ENCODE measurements at regions not wholly inside any gene's neighbourhood (a gene's known extent, or its start where the extent isn't known, plus 50 kb on each side); places are given as distances from the start of the nearest gene placed in this dataset.

DNA sequence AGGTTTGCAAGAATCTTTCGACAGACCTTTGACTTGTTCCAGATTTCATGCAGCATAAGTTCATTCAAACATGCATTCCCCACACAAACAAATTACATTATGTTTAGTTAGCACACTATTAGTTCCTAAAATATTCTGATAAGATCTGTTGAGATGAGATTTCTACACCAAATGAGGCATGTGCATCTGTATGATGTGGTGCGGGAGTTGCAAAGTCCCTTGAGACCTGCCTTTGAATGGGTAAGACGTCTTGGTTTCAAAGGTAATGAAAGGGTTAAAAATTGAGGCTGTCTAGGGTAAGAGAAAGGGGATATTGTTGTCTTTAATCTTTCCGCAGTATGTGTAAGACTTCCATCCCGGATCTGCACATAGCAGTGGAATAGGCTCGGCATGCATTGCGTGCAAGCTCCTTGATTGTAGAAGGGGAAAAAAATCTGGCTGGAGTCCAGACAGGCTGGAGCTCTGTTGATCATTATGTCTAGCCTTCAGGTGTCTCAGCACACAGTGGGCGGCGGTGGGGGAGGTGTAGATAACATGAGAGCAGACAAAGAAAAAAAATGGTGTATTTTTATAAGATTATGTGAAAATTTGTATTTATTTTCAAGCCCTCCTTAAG lies 296.6 kb downstream of the PTPRC start:
- Histone ChIP-seq H3K4me1 (peaks cover 0 to 27% (median 21%) of the 10 kb centered on the region in 4 donors), H3K9me3 (no peaks in the 10 kb centered on the region), H3K36me3 (no peaks in the 10 kb centered on the region), H3K27ac (replicated peaks in 1 of 4) (peak overlapping the region; percentile 44 to 72 (median 66)), H3K27me3 (no peaks in the 10 kb centered on the region), H3K4me3 (peak overlapping the region; percentile 46 to 66 (median 54))
- intact Hi-C loops (cut with DNase I) = no loop called here
- 3% methylated on average over 9 of the region's 9 CpGs for WGBS
- no peak for DNase-seq (ENCODE audit: extremely low spot score)
- TF ChIP-seq POLR2A (IDR thresholded peaks at IDR 0.05; ENCODE audit: low read depth) = no peak
- TF ChIP-seq POLR2AphosphoS5 (IDR thresholded peaks at IDR 0.05) = peak; percentile 50 to 53

DNA sequence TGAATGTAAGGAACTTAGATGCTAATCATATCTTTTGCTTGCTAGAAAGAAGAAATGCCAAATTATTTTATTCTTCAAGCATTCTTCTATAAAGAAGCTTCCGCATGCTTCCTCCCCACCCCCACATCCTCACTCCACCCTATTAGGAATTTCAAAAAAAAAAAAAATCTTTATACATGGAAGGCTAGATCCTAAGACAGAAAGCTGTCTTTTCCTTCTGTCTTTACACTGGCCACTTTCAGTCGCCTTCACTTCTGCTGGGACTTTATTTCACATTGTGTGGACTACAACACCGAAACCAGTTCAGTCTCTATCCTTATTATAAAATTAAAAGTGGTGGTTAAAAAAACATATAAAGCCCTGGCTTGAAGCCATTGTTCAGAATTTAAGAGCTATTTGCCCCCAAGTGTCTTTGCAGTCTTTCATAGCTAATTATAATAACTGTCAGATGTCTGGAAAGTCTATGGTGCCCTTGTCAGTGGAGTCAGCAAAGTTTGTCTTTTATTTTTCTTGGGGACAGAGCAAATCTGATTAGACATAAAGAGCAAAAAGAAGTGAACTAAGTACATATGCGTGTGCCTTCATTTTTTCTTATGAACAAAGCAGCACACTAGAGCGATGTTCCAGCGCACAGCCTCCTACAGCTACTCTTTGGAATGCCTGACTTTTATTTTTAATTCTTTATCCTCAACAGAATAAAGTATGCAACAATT lies 297.7 kb downstream of the PTPRC start:
- Histone ChIP-seq H3K9me3 (no peaks in the 10 kb centered on the region), H3K27ac (replicated peaks in 1 of 4) (peak overlapping the region; percentile 44 to 72 (median 66)), H3K36me3 (no peaks in the 10 kb centered on the region), H3K27me3 (no peaks in the 10 kb centered on the region), H3K4me1 (peaks cover 0 to 27% (median 21%) of the 10 kb centered on the region in 4 donors), H3K4me3 (peak overlapping the region; percentile 46 to 66 (median 54))
- TF ChIP-seq EP300 (IDR thresholded peaks at IDR 0.05) = no peak
- TF ChIP-seq POLR2A (IDR thresholded peaks at IDR 0.05; ENCODE audit: low read depth) = no peak
- TF ChIP-seq, protein P1, sequence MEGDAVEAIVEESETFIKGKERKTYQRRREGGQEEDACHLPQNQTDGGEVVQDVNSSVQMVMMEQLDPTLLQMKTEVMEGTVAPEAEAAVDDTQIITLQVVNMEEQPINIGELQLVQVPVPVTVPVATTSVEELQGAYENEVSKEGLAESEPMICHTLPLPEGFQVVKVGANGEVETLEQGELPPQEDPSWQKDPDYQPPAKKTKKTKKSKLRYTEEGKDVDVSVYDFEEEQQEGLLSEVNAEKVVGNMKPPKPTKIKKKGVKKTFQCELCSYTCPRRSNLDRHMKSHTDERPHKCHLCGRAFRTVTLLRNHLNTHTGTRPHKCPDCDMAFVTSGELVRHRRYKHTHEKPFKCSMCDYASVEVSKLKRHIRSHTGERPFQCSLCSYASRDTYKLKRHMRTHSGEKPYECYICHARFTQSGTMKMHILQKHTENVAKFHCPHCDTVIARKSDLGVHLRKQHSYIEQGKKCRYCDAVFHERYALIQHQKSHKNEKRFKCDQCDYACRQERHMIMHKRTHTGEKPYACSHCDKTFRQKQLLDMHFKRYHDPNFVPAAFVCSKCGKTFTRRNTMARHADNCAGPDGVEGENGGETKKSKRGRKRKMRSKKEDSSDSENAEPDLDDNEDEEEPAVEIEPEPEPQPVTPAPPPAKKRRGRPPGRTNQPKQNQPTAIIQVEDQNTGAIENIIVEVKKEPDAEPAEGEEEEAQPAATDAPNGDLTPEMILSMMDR (IDR thresholded peaks at IDR 0.05) = no peak
- TF ChIP-seq POLR2AphosphoS5 (IDR thresholded peaks at IDR 0.05) = peak in 1 of 2 donors; percentile 11
- intact Hi-C loops (cut with DNase I) = no loop called here
- 5% methylated on average over 6 of the region's 6 CpGs for WGBS
- no peak for DNase-seq (ENCODE audit: extremely low spot score)

DNA sequence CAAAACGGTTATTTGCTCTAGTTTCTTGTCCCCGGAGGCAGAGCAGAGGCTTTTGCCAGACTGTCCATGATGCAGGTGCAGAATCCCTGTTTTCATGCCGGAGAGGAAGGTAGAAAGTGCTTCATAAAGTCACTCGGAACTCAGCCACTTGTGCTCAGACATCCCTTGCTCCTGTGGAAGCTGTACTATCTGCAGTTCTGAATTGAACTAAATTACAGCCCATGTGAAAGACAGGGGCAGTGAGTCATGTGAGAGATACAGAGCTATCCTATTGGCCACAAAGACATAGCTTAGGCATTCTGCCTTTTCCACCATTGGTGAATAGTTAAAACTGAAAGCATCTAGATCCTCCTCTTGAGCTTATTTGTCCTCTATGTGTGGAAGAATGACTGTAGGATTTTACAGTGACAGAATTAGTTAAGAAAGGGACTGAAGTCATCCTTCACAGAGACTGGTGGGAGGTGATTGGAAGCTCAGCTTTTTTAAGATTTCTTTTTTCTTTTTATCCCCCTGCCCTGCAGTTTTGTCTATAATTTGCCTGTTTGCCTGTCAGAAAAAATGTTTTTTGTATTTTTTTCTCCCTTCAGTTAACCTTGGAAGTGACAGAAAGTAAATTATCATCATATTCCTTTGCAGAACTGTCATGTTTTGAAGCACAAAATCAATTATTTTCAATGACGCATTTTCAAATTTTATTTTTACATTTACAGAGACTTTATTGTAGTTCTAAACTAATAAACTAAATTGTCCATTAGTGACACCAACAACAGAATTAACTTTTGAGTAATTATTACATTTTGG lies 298.6 kb downstream of the PTPRC start:
- H3K9me3 ChIP-seq = no peaks in the 10 kb centered on the region
- no peaks in the 10 kb centered on the region for H3K27me3 ChIP-seq
- intact Hi-C loops (cut with DNase I) = no loop called here
- peak overlapping the region; percentile 46 to 66 (median 54) for H3K4me3 ChIP-seq
- DNase-seq (ENCODE audit: extremely low spot score) = no peak
- H3K4me1 ChIP-seq = peaks cover 0 to 27% (median 21%) of the 10 kb centered on the region in 4 donors
- peak overlapping the region; percentile 44 to 72 (median 66) for H3K27ac ChIP-seq (replicated peaks in 1 of 4)
- H3K36me3 ChIP-seq = no peaks in the 10 kb centered on the region
- TF ChIP-seq POLR2A (IDR thresholded peaks at IDR 0.05; ENCODE audit: low read depth) (no peak), POLR2AphosphoS5 (IDR thresholded peaks at IDR 0.05) (peak; percentile 80 to 91), EP300 (IDR thresholded peaks at IDR 0.05) (no peak)
- TF ChIP-seq, protein P1 (IDR thresholded peaks at IDR 0.05) = no peak
- WGBS = 18% methylated on average over 5 of the region's 5 CpGs

DNA sequence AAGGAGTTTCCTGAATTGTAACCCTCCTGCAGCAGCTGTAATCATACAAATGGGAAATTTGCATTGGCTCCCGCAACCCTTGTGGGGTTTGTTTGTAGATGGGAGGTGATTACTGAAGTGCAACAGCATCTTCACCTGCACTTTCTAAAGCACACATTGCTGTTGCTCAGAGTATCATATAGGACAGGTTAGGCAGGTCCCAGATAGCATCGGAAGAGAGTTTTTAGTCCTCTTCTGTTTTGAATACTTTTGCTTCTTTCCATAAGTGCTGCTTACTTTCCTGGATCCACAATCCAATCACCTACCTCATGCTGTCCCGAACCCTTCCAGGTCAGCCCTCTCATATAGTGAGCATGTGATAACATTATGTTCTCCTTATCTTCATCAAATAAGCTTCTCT lies 300.4 kb downstream of the PTPRC start:
- no peaks in the 10 kb centered on the region for H3K9me3 ChIP-seq
- no peak overlapping the region for H3K27ac ChIP-seq (replicated peaks in 1 of 4)
- 97% methylated on average over 3 of the region's 3 CpGs for WGBS
- TF ChIP-seq POLR2A (IDR thresholded peaks at IDR 0.05; ENCODE audit: low read depth) (no peak), EP300 (IDR thresholded peaks at IDR 0.05) (no peak), POLR2AphosphoS5 (IDR thresholded peaks at IDR 0.05) (no peak)
- TF ChIP-seq, protein P1 (IDR thresholded peaks at IDR 0.05) = no peak
- intact Hi-C loops (cut with DNase I) = no loop called here
- no peak for DNase-seq (ENCODE audit: extremely low spot score)
- no peaks in the 10 kb centered on the region for H3K36me3 ChIP-seq
- H3K4me3 ChIP-seq = no peak overlapping the region
- no peaks in the 10 kb centered on the region for H3K27me3 ChIP-seq
- H3K4me1 ChIP-seq = peaks cover 0 to 27% (median 20%) of the 10 kb centered on the region in 4 donors

DNA sequence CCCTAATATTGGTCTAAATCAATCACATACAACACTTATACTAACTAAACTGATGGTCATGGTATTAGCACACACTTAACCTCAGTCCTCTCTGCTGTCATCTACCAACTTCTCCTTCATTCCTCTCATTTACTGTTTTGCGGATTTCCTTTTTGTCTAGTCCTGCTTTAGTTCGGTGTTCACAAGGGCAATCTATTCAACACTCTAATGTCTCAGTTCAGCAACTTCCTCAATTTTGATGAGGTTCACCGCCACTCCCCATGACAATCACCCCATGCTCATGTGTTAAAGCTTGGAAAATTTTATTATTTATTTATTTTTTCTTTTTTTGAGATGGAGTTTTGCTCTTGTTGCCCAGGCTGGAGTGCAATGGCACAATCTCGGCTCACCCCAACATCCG lies 301.1 kb downstream of the PTPRC start:
- Histone ChIP-seq H3K4me1 (peaks cover 0 to 23% (median 16%) of the 10 kb centered on the region in 4 donors), H3K4me3 (no peak overlapping the region), H3K27ac (replicated peaks in 1 of 4) (no peak overlapping the region), H3K9me3 (no peaks in the 10 kb centered on the region), H3K27me3 (no peaks in the 10 kb centered on the region), H3K36me3 (no peaks in the 10 kb centered on the region)
- WGBS = 95% methylated on average over 5 of the region's 5 CpGs
- intact Hi-C loops (cut with DNase I) = no loop called here
- no peak for DNase-seq (ENCODE audit: extremely low spot score)
- TF ChIP-seq EP300 (IDR thresholded peaks at IDR 0.05) (no peak), POLR2A (IDR thresholded peaks at IDR 0.05; ENCODE audit: low read depth) (no peak), POLR2AphosphoS5 (IDR thresholded peaks at IDR 0.05) (no peak)
- TF ChIP-seq, protein P1 (IDR thresholded peaks at IDR 0.05) = no peak
